Heart left ventricle (tissue), 13 donors: ENCODE measurements at regions not wholly inside any gene's neighbourhood (a gene's known extent, or its start where the extent isn't known, plus 50 kb on each side); places are given as distances from the start of the nearest gene placed in this dataset.

ENCODE experiments used
- CTCF ChIP-seq, 12 donors: fragments of 200-600 bp; sonication (generic) in 4 of 12; IDR thresholded peaks; one replicate each; pipeline versions ENCODE4 v1.5.0 to v1.8.0; 2018 to 2022; ENCODE audit warnings: antibody characterized with exemption in 12 of 12, mild to moderate bottlenecking in 5 of 12
- POLR2A ChIP-seq, 2 donors: fragments of 450-650 bp; IDR thresholded peaks; one replicate each; pipeline ENCODE4 v1.6.1; 2017; ENCODE audit warnings: antibody characterized with exemption in 2 of 2, mild to moderate bottlenecking in 2 of 2, moderate library complexity in 2 of 2
- donor health status: ischemic (EF 13 %, LVEDD 7.1; RV severe dilation, severe dysfunction).
- donor health status: DM: no; HTN: yes; CAD: no.
- donor health status: DM: no; HTN: no; CAD: no.
- donor health status: ischemic (EF 25% LVEDD 6.9; RV normal size, moderate dysfunction).
- donor health status: ischemic (EF 25% LVEDD 5.7; RV mildly dilated, moderate dysfunction).
- donor health status: ischemic (EF 35%, LVEDD 5.7; RV mildly dilated, moderate dysfunction).
- donor health status: nonischemic (EF 11% LVEDD 7.7; RV severe dilation, severe dysfunction).
- donor health status: DM: yes; HTN: yes; CAD: no.
- donor health status: PGD.
- donor health status: ischemic (EF 29% LVEDD 5.4; RV normal size, mild dysfunction).
- donor health status: nonischemic (EF 23%, LVEDD 6.1; RV moderate dilation, normal function).

DNA sequence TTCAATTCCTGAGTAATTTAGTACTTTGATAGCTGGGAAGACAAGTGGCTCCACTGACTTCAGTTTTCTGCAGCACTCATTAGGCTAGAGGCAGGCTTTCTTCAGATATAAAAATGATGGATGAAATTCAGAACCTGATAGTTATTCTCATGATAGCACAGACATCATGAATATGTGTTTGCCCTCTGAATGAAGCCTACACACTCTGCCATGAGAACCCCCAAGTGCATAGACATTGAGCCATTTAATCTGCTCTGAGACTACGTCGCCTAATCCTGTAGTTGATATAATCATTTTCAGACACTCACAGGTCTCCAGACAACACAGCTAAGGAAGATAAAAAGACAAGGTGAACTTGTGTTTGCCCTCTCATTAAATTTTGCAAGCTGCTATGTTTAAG is 566.1 kb downstream of the AMY1C start:
- TF ChIP-seq POLR2A (IDR thresholded peaks at IDR 0.05) = no peak
- no peak for TF ChIP-seq CTCF (IDR thresholded peaks at IDR 0.05)
